Right cardiac atrium (tissue), 5 donors: ENCODE measurements at regions not wholly inside any gene's neighbourhood (a gene's known extent, or its start where the extent isn't known, plus 50 kb on each side); places are given as distances from the start of the nearest gene placed in this dataset.

Experiments
- ATAC-seq, 2 donors: fragments of 200-7000 bp; cut with Tn5 transposase; one replicate each; pipeline versions ENCODE4 v1.8.0 to v1.9.1; 2020; ENCODE audit warnings: moderate library complexity in 2 of 2, mild to moderate bottlenecking in 1 of 2
- DNase-seq, 3 donors: peaks; one replicate each; pipeline ENCODE4 v3.0.0-alpha.2; 2020
- H3K27ac ChIP-seq: one replicate; pipeline ENCODE4 v1.5.1; 2013; ENCODE audit warnings: mild to moderate bottlenecking, low read length, control low read depth, moderate library complexity
- H3K27me3 ChIP-seq: one replicate; pipeline ENCODE4 v1.6.1; 2013; ENCODE audit not compliant: control insufficient read depth, insufficient read depth
- H3K4me1 ChIP-seq: one replicate; pipeline ENCODE4 v1.6.1; 2013; ENCODE audit warnings: low read length; ENCODE audit not compliant: control insufficient read depth, insufficient read depth
- H3K4me3 ChIP-seq: one replicate; pipeline ENCODE4 v1.5.1; 2013; ENCODE audit warnings: low read length, control low read depth
- H3K9me3 ChIP-seq: one replicate; pipeline ENCODE4 v1.6.1; 2013; ENCODE audit warnings: low read length; ENCODE audit not compliant: control insufficient read depth
- WGBS: extraction: QIAGEN DNeasy Blood & Tissue Kit; methylation state at CpG from one replicate; pipeline ENCODE4 v1.1.7; 2013; 5-methylcytosine and 5-hydroxymethylcytosine counted together
- intact Hi-C, 4 donors: fragments of 100-400 bp; cut with DNase I; formaldehyde crosslinking; loops; one replicate each; pipeline versions ENCODE4 v1.11.0 to v1.14.0; 2022 to 2023
- donor health status: healthy with polysubstance abuse.
- donor health status: DM: no; HTN: yes; CAD: no.
- donor health status: DM: no; HTN: no; CAD: no.
- donor health status: DM: no; HTN: yes; CAD: no; lungs with severe emphysema.
- donor health status: DM: yes; HTN: yes; CAD: no.

GRCh38 chr2:150371044-150371818, 116.2 kb downstream of the RND3 start:
- intact Hi-C loops: no loop called here
- H3K4me3 ChIP-seq: no peak overlapping the region
- no peaks in the 10 kb centered on the region for H3K4me1 ChIP-seq
- H3K27ac ChIP-seq: no peak overlapping the region
- DNase-seq (no peak), ATAC-seq (no peak)
- no peaks in the 10 kb centered on the region for H3K9me3 ChIP-seq
- 78% methylated on average over 3 of the region's 3 CpGs for WGBS
- no peaks in the 10 kb centered on the region for H3K27me3 ChIP-seq

- intact Hi-C loops: no loop called here
- H3K4me1 ChIP-seq: no peaks in the 10 kb centered on the region
- no peak for DNase-seq
- H3K4me3 ChIP-seq: no peak overlapping the region
- ATAC-seq: no peak
- no peaks in the 10 kb centered on the region for H3K9me3 ChIP-seq
- 90% methylated on average over 4 of the region's 4 CpGs for WGBS
- H3K27ac ChIP-seq: no peak overlapping the region
- H3K27me3 ChIP-seq: no peaks in the 10 kb centered on the region
These were observed 116.9 kb downstream of the RND3 start for GRCh38 chr2:150370561-150370960.

- no peaks in the 10 kb centered on the region for H3K9me3 ChIP-seq
- H3K4me3 ChIP-seq: no peak overlapping the region
- H3K27me3 ChIP-seq: no peaks in the 10 kb centered on the region
- WGBS: 92% methylated on average over 9 of the region's 9 CpGs
- H3K27ac ChIP-seq: no peak overlapping the region
- DNase-seq: no peak
- intact Hi-C loops: no loop called here
- ATAC-seq: no peak
- no peaks in the 10 kb centered on the region for H3K4me1 ChIP-seq
These were observed 117.6 kb downstream of the RND3 start for GRCh38 chr2:150369862-150370261.

GRCh38 chr2:150358468-150358807, 129.0 kb downstream of the RND3 start:
- 77% methylated on average over 3 of the region's 3 CpGs for WGBS
- H3K27ac ChIP-seq: no peak overlapping the region
- intact Hi-C loops: no loop called here
- DNase-seq: no peak
- no peaks in the 10 kb centered on the region for H3K4me1 ChIP-seq
- no peak overlapping the region for H3K4me3 ChIP-seq
- no peak for ATAC-seq
- H3K27me3 ChIP-seq: no peaks in the 10 kb centered on the region
- no peaks in the 10 kb centered on the region for H3K9me3 ChIP-seq

- intact Hi-C loops: no loop called here
- DNase-seq: no peak
- Histone ChIP-seq H3K4me3 (no peak overlapping the region), H3K9me3 (no peaks in the 10 kb centered on the region), H3K4me1 (no peaks in the 10 kb centered on the region), H3K27me3 (no peaks in the 10 kb centered on the region), H3K27ac (no peak overlapping the region)
- no peak for ATAC-seq
- WGBS: 84% methylated on average over 2 of the region's 2 CpGs
These were observed 129.5 kb downstream of the RND3 start for GRCh38 chr2:150357770-150358467.

GRCh38 chr2:150355440-150355839, 132.0 kb downstream of the RND3 start:
- Histone ChIP-seq H3K4me1 (no peaks in the 10 kb centered on the region), H3K27me3 (no peaks in the 10 kb centered on the region), H3K27ac (no peak overlapping the region), H3K4me3 (no peak overlapping the region), H3K9me3 (no peaks in the 10 kb centered on the region)
- 94% methylated on average over 2 of the region's 2 CpGs for WGBS
- ATAC-seq: no peak
- no peak for DNase-seq
- intact Hi-C loops: no loop called here

- H3K27ac ChIP-seq: no peak overlapping the region
- H3K4me3 ChIP-seq: no peak overlapping the region
- H3K27me3 ChIP-seq: no peaks in the 10 kb centered on the region
- WGBS: 72% methylated on average over 2 of the region's 2 CpGs
- DNase-seq: no peak
- no peaks in the 10 kb centered on the region for H3K4me1 ChIP-seq
- no peak for ATAC-seq
- H3K9me3 ChIP-seq: no peaks in the 10 kb centered on the region
- intact Hi-C loops: no loop called here
These were observed 134.1 kb downstream of the RND3 start for GRCh38 chr2:150353376-150353775.

- Histone ChIP-seq H3K4me3 (no peak overlapping the region), H3K4me1 (no peaks in the 10 kb centered on the region), H3K27me3 (no peaks in the 10 kb centered on the region), H3K27ac (no peak overlapping the region), H3K9me3 (no peaks in the 10 kb centered on the region)
- intact Hi-C loops: no loop called here
- ATAC-seq (no peak), DNase-seq (no peak)
These were observed 135.5 kb downstream of the RND3 start for GRCh38 chr2:150351922-150352321.

- Histone ChIP-seq H3K4me1 (no peaks in the 10 kb centered on the region), H3K4me3 (no peak overlapping the region), H3K27ac (no peak overlapping the region), H3K27me3 (no peaks in the 10 kb centered on the region), H3K9me3 (no peaks in the 10 kb centered on the region)
- intact Hi-C loops: no loop called here
- DNase-seq (no peak), ATAC-seq (no peak)
- WGBS: 75% methylated on average over 4 of the region's 4 CpGs
These were observed 137.0 kb downstream of the RND3 start for GRCh38 chr2:150350500-150350899.

- 94% methylated on average over 4 of the region's 4 CpGs for WGBS
- Histone ChIP-seq H3K27ac (no peak overlapping the region), H3K27me3 (no peaks in the 10 kb centered on the region), H3K4me3 (no peak overlapping the region), H3K9me3 (no peaks in the 10 kb centered on the region), H3K4me1 (no peaks in the 10 kb centered on the region)
- no peak for DNase-seq
- intact Hi-C loops: no loop called here
- ATAC-seq: no peak
These were observed 140.7 kb downstream of the RND3 start for GRCh38 chr2:150346806-150347205.

GRCh38 chr2:150341982-150342680, 145.3 kb downstream of the RND3 start:
- no peak overlapping the region for H3K4me3 ChIP-seq
- no peak for ATAC-seq
- no peaks in the 10 kb centered on the region for H3K9me3 ChIP-seq
- WGBS: 82% methylated on average over 4 of the region's 4 CpGs
- no peak for DNase-seq
- intact Hi-C loops: no loop called here
- no peak overlapping the region for H3K27ac ChIP-seq
- no peaks in the 10 kb centered on the region for H3K4me1 ChIP-seq
- H3K27me3 ChIP-seq: no peaks in the 10 kb centered on the region
